Skeletal muscle tissue (tissue), 3 donors: ENCODE measurements at regions not wholly inside any gene's neighbourhood (a gene's known extent, or its start where the extent isn't known, plus 50 kb on each side); places are given as distances from the start of the nearest gene placed in this dataset.
"Not testable (repeated sequence)": the region's sequence is repeated elsewhere in the genome, so short reads cannot be mapped to it uniquely, and the experiment has no call there.

Experiments
- H3K27ac ChIP-seq: one replicate; pipeline ENCODE4 v1.7.0; 2013; ENCODE audit warnings: mild to moderate bottlenecking, low read depth, low read length, inconsistent platforms
- H3K27me3 ChIP-seq, 3 donors: one replicate each; pipeline ENCODE4 v1.7.0; 2013; ENCODE audit warnings: low read length in 3 of 3; ENCODE audit not compliant: control insufficient read depth in 3 of 3, insufficient read depth in 3 of 3
- H3K36me3 ChIP-seq, 3 donors: one replicate each; pipeline ENCODE4 v1.7.0; 2013; ENCODE audit warnings: low read length in 3 of 3; ENCODE audit not compliant: control insufficient read depth in 3 of 3, insufficient read depth in 3 of 3
- H3K4me1 ChIP-seq, 3 donors: one replicate each; pipeline ENCODE4 v1.7.0; 2013; ENCODE audit warnings: low read length in 3 of 3, mild to moderate bottlenecking in 3 of 3; ENCODE audit not compliant: control insufficient read depth in 3 of 3, insufficient read depth in 3 of 3
- H3K4me3 ChIP-seq, 3 donors: one replicate each; pipeline ENCODE4 v1.7.0; 2013; ENCODE audit warnings: low read length in 3 of 3
- H3K9ac ChIP-seq, 3 donors: one replicate each; pipeline ENCODE4 v1.7.0; 2013; ENCODE audit warnings: low read length in 3 of 3, mild to moderate bottlenecking in 3 of 3, moderate library complexity in 2 of 3, low read depth in 1 of 3
- H3K9me3 ChIP-seq, 3 donors: one replicate each; pipeline ENCODE4 v1.7.0; 2013; ENCODE audit warnings: low read length in 3 of 3; ENCODE audit not compliant: control insufficient read depth in 3 of 3
- donor health status: Osteomylitis.

- not testable (repeated sequence) for H3K27ac ChIP-seq, H3K9me3 ChIP-seq, H3K4me3 ChIP-seq, H3K27me3 ChIP-seq, H3K4me1 ChIP-seq, H3K36me3 ChIP-seq, H3K9ac ChIP-seq
Measured at GRCh38 chr10:61818251-61818650, 83.2 kb upstream of the ARID5B start.

- Histone ChIP-seq H3K4me3 (no peak overlapping the region), H3K9ac (no peak overlapping the region), H3K36me3 (no peaks in the 10 kb centered on the region), H3K27ac (no peak overlapping the region), H3K27me3 (no peaks in the 10 kb centered on the region), H3K9me3 (no peaks in the 10 kb centered on the region), H3K4me1 (no peaks in the 10 kb centered on the region)
Measured at GRCh38 chr10:61819208-61819607, 82.3 kb upstream of the ARID5B start.

- Histone ChIP-seq H3K9ac (no peak overlapping the region), H3K27ac (no peak overlapping the region), H3K4me1 (no peaks in the 10 kb centered on the region), H3K4me3 (no peak overlapping the region), H3K27me3 (no peaks in the 10 kb centered on the region), H3K36me3 (no peaks in the 10 kb centered on the region), H3K9me3 (no peaks in the 10 kb centered on the region)
Measured at GRCh38 chr10:61821153-61821552, 80.3 kb upstream of the ARID5B start.

GRCh38 chr10:61821693-61822092 is 79.8 kb upstream of the ARID5B start:
- no peak overlapping the region for H3K9ac ChIP-seq
- H3K4me1 ChIP-seq, result no peaks in the 10 kb centered on the region
- no peak overlapping the region for H3K27ac ChIP-seq
- no peak overlapping the region for H3K4me3 ChIP-seq
- H3K36me3 ChIP-seq, result no peaks in the 10 kb centered on the region
- no peaks in the 10 kb centered on the region for H3K27me3 ChIP-seq
- H3K9me3 ChIP-seq, result no peaks in the 10 kb centered on the region

- Histone ChIP-seq H3K27me3 (no peaks in the 10 kb centered on the region), H3K9ac (no peak overlapping the region), H3K4me3 (no peak overlapping the region), H3K4me1 (no peaks in the 10 kb centered on the region), H3K9me3 (no peaks in the 10 kb centered on the region), H3K27ac (no peak overlapping the region), H3K36me3 (no peaks in the 10 kb centered on the region)
Measured at GRCh38 chr10:61822096-61822495, 79.4 kb upstream of the ARID5B start.

- Histone ChIP-seq H3K9ac (no peak overlapping the region), H3K27ac (no peak overlapping the region), H3K27me3 (no peaks in the 10 kb centered on the region), H3K36me3 (no peaks in the 10 kb centered on the region), H3K9me3 (no peaks in the 10 kb centered on the region), H3K4me3 (no peak overlapping the region), H3K4me1 (no peaks in the 10 kb centered on the region)
Measured at GRCh38 chr10:61822781-61823230, 78.7 kb upstream of the ARID5B start.

- Histone ChIP-seq H3K4me1 (peaks cover 0 to 3% (median under 1%) of the 10 kb centered on the region in 3 donors), H3K36me3 (no peaks in the 10 kb centered on the region), H3K4me3 (no peak overlapping the region)
Measured at GRCh38 chr10:61825001-61825400, 76.5 kb upstream of the ARID5B start.

GRCh38 chr10:61825628-61826027 is 75.9 kb upstream of the ARID5B start:
- Histone ChIP-seq H3K27ac (no peak overlapping the region), H3K4me3 (no peak overlapping the region), H3K4me1 (peaks cover 3 to 6% (median 5%) of the 10 kb centered on the region in 3 donors), H3K9me3 (no peaks in the 10 kb centered on the region), H3K9ac (no peak overlapping the region), H3K27me3 (no peaks in the 10 kb centered on the region), H3K36me3 (no peaks in the 10 kb centered on the region)

More at GRCh38 chr10:61825001-61825400, 76.5 kb upstream of the ARID5B start:
- Histone ChIP-seq H3K9me3 (no peaks in the 10 kb centered on the region), H3K27ac (no peak overlapping the region), H3K27me3 (no peaks in the 10 kb centered on the region), H3K9ac (no peak overlapping the region)

GRCh38 chr10:61828034-61828433 is 73.5 kb upstream of the ARID5B start:
- Histone ChIP-seq H3K27me3 (no peaks in the 10 kb centered on the region), H3K36me3 (no peaks in the 10 kb centered on the region), H3K4me3 (no peak overlapping the region), H3K9me3 (peaks cover 0 to 7% (median 4%) of the 10 kb centered on the region in 3 donors), H3K4me1 (peaks cover 3 to 6% (median 5%) of the 10 kb centered on the region in 3 donors), H3K9ac (no peak overlapping the region), H3K27ac (no peak overlapping the region)

GRCh38 chr10:61828788-61829187 is 72.7 kb upstream of the ARID5B start:
- peaks cover 3 to 6% (median 5%) of the 10 kb centered on the region in 3 donors for H3K4me1 ChIP-seq
- H3K4me3 ChIP-seq, result no peak overlapping the region
- H3K36me3 ChIP-seq, result no peaks in the 10 kb centered on the region
- no peak overlapping the region for H3K27ac ChIP-seq
- H3K9ac ChIP-seq, result no peak overlapping the region
- peaks cover 0 to 7% (median 4%) of the 10 kb centered on the region in 3 donors for H3K9me3 ChIP-seq
- no peaks in the 10 kb centered on the region for H3K27me3 ChIP-seq
